SJSA1 (cell line): ENCODE measurements at regions not wholly inside any gene's neighbourhood (a gene's known extent, or its start where the extent isn't known, plus 50 kb on each side); places are given as distances from the start of the nearest gene placed in this dataset.

Source experiments
- DNase-seq, 2 experiments: peaks; one replicate each; pipeline ENCODE4 v3.0.0-alpha.2; 2015 to 2020; ENCODE audit warnings: low spot score in 2 of 2, low read depth in 1 of 2
- H3K27ac ChIP-seq: fragments of 250-450 bp; sonication (Bioruptor Pico); 2 replicates; pipeline ENCODE4 v1.5.1; 2020; ENCODE audit warnings: mild to moderate bottlenecking, moderate library complexity
- H3K27me3 ChIP-seq: fragments of 250-450 bp; sonication (Bioruptor Pico); replicated peaks from 2 replicates; pipeline ENCODE4 v1.5.1; 2020; ENCODE audit warnings: mild to moderate bottlenecking, moderate library complexity
- H3K36me3 ChIP-seq: fragments of 250-450 bp; sonication (Bioruptor Pico); 2 replicates; pipeline ENCODE4 v1.5.1; 2020; ENCODE audit warnings: mild to moderate bottlenecking
- H3K4me1 ChIP-seq: fragments of 250-450 bp; sonication (Bioruptor Pico); replicated peaks from 2 replicates; pipeline ENCODE4 v1.6.1; 2021; ENCODE audit warnings: mild to moderate bottlenecking
- H3K4me3 ChIP-seq: fragments of 250-450 bp; sonication (Bioruptor Pico); 2 replicates; pipeline ENCODE4 v1.5.1; 2020; ENCODE audit warnings: mild to moderate bottlenecking
- H3K9me3 ChIP-seq: fragments of 250-450 bp; sonication (Bioruptor Pico); replicated peaks from 2 replicates; pipeline ENCODE4 v1.5.1; 2020; ENCODE audit warnings: mild to moderate bottlenecking

DNA sequence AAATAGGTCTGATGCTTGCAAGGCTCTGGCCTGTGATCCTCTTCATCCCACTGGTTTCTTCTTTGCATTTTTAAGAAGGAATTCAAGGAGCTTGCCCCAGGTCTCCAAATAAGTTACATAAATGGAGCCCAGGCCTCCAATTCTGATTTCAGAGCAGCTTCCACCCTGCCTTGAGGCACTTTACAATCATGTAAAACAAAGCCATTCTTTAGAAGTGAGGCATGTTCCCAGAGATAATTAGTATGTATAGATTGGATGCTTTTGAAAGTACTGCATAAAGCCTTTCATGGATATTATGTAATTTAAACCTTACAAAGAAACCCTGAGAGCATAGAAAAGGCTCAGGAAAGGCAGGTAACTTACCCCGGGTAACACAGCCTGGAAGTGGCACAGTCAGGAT lies 466.5 kb downstream of the MIAT start:
- Histone ChIP-seq H3K27me3 (no peaks in the 10 kb centered on the region), H3K4me1 (peaks cover 2% of the 10 kb centered on the region), H3K27ac (no peak overlapping the region), H3K4me3 (no peak overlapping the region), H3K36me3 (no peaks in the 10 kb centered on the region), H3K9me3 (no peaks in the 10 kb centered on the region)
- DNase-seq: no peak

DNA sequence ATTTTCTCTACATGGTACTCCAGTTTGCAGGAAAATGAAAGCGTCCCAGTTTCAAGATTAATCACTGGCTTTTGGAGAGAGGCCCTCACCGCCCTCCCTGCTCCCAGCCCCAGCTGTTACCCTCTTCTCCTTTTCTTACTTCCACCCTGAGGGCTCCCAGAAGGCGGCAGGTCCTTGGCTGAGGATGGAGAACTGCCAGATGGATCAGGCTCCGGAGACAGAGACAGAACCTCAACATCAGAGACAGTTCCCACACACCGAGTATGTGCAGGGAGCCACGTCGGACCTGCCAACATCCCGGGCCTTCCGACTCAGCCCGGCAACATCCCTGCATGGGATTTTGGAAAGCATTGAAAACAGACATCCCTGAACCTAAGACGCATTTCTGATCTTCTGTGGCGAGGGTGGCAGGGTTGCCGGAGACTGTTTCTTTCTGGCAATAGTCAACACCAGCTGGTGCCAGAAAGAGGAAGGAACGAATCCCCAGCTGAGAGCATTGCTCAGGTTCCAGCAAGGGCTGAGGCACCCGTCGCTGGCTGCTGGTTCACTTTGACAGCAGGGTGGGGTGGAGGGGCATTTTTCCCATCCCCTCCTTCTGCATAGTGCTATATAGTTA lies 467.1 kb downstream of the MIAT start:
- peaks cover 8% of the 10 kb centered on the region for H3K4me1 ChIP-seq
- H3K27ac ChIP-seq: no peak overlapping the region
- no peak for DNase-seq
- no peaks in the 10 kb centered on the region for H3K9me3 ChIP-seq
- H3K4me3 ChIP-seq: no peak overlapping the region
- no peaks in the 10 kb centered on the region for H3K27me3 ChIP-seq
- H3K36me3 ChIP-seq: no peaks in the 10 kb centered on the region

DNA sequence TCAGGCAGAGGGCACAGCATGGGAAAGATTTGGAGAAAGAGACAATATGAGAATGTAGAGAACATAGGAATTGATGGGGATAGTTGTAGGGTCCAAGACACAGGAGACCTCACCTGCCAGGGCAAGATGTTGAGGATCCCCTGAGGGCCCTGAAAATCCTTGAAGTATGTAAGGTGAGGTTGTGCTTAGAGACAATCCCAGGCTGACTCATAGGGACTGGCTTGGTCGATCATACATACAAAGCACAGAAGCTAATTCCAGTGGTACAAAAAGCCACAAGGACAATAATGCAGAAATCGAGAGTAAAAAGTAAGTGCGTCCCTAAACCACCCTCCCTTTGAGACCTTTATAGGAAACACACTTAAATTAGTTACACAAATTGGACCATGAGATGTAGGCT lies 468.2 kb downstream of the MIAT start:
- H3K4me1 ChIP-seq: peaks cover 13% of the 10 kb centered on the region
- H3K9me3 ChIP-seq: no peaks in the 10 kb centered on the region
- no peak overlapping the region for H3K4me3 ChIP-seq
- H3K36me3 ChIP-seq: no peaks in the 10 kb centered on the region
- no peak for DNase-seq
- H3K27me3 ChIP-seq: no peaks in the 10 kb centered on the region
- H3K27ac ChIP-seq: no peak overlapping the region

DNA sequence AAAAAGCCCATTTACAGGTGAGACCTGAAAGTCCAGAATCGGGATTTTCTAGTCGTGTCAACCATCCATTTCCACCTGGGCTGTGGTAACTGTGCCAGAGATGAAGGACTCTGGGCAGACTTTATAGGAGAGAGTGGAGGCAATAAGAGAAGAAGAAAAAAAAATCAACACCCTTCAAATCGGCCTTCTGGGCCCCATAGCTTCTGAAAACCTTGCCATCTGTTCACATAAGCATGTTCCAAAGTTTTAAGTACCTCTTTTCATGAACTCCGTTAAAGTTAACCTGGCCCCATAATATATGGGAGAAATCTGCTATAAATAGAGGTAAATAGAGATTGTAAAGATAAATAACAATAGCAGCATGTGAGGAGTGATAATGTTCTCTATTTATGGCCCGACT lies 470.5 kb downstream of the MIAT start:
- Histone ChIP-seq H3K4me1 (peaks cover 25% of the 10 kb centered on the region), H3K27ac (no peak overlapping the region), H3K9me3 (no peaks in the 10 kb centered on the region), H3K4me3 (no peak overlapping the region), H3K27me3 (no peaks in the 10 kb centered on the region), H3K36me3 (no peaks in the 10 kb centered on the region)
- DNase-seq: no peak

DNA sequence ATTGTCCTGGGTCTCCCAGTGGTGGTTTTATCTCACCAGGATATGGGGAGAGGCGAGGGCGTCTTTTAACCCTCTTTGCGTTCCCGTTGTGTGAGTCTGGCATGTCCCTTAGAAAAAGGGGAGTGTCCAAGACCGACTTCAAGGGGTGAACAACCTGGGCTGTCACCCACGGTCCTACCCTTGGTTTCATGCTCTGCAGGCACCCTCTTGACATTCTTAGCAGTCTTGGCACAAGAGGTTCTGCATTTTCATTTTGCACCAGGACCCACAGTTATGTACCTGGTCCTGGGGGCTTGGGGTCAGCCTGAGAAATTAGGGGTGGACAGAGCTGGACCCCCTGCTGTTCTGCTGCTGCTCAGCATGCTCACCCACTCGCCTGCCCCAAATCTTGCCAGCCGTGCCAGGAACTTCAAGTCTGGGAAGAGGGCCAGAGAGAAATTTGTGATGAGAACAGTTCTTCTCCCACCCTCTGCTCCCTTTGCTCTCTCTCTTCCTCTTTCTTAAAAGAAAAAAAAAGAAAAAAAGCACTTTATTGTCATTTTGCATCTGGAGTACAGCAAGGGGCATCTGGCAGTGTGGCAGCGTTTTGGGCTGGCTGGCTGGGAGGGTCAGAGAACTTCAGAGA lies 471.2 kb downstream of the MIAT start:
- Histone ChIP-seq H3K4me1 (peaks cover 32% of the 10 kb centered on the region), H3K36me3 (no peaks in the 10 kb centered on the region), H3K27ac (no peak overlapping the region), H3K9me3 (no peaks in the 10 kb centered on the region), H3K27me3 (no peaks in the 10 kb centered on the region), H3K4me3 (no peak overlapping the region)
- no peak for DNase-seq

DNA sequence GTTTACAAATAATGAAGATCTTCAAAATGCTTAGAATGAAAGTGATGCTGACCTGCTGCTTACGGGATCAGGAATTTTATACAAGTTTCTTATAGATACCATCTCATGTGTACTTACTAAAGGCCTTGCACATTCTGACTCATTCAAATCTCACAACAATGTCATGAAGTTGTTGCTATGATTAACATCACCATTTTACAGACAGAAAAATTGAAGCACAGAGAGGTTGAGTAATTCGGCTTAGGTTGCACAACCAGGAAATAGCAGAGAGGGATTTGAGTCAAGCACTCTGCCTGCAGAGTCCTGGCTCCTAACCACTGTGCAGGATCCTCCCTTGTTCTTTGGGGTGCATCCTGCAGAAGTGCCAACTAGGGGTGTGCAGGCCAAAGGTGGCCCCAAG lies 471.9 kb downstream of the MIAT start:
- Histone ChIP-seq H3K36me3 (no peaks in the 10 kb centered on the region), H3K4me1 (peaks cover 39% of the 10 kb centered on the region), H3K27me3 (no peaks in the 10 kb centered on the region), H3K9me3 (no peaks in the 10 kb centered on the region), H3K4me3 (no peak overlapping the region), H3K27ac (no peak overlapping the region)
- no peak for DNase-seq

DNA sequence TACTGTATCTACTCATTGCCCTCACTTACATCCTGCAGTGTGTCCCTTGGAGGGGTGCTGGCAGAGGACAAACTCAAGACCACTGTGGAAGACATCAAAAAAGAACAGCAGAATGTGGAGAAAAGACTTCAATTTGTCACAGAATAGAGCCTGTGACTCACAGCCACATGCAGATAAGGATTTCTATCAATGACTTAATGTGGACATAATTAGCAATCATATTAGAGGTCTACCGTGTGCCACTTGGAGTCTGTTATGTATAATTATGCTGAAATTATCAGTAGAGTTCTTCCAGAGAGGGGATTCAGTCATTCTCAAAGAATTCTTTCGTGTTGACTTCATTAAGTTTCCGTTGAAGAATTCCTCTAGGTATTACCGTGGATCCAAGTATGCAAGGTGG lies 473.5 kb downstream of the MIAT start:
- Histone ChIP-seq H3K9me3 (no peaks in the 10 kb centered on the region), H3K36me3 (no peaks in the 10 kb centered on the region), H3K4me3 (no peak overlapping the region), H3K4me1 (peaks cover 55% of the 10 kb centered on the region), H3K27ac (peak overlapping the region; percentile 33; the same call in 1 of the 2 replicates), H3K27me3 (no peaks in the 10 kb centered on the region)
- DNase-seq: no peak

DNA sequence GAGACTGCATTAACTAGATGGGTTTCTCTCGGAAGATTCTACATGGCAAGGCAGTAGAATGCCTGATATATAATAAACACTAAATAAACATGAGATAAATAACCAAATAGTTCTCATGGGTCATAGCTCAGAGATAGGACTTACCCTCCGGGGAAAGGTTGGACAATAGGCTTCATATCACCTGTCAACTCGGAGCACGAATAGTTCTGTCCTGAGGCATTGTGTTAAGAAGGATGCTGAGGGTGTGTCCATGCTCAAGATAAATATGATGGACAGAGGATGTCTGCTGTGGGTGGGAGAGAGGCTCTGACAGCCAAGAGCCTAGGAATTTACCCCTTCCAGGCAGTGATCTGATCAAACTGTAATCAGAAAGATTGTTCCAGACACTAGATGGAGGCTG lies 474.0 kb downstream of the MIAT start:
- DNase-seq: no peak
- H3K4me3 ChIP-seq: no peak overlapping the region
- H3K9me3 ChIP-seq: no peaks in the 10 kb centered on the region
- no peaks in the 10 kb centered on the region for H3K27me3 ChIP-seq
- peak overlapping the region; percentile 33; the same call in 1 of the 2 replicates for H3K27ac ChIP-seq
- H3K4me1 ChIP-seq: peaks cover 59% of the 10 kb centered on the region
- no peaks in the 10 kb centered on the region for H3K36me3 ChIP-seq

DNA sequence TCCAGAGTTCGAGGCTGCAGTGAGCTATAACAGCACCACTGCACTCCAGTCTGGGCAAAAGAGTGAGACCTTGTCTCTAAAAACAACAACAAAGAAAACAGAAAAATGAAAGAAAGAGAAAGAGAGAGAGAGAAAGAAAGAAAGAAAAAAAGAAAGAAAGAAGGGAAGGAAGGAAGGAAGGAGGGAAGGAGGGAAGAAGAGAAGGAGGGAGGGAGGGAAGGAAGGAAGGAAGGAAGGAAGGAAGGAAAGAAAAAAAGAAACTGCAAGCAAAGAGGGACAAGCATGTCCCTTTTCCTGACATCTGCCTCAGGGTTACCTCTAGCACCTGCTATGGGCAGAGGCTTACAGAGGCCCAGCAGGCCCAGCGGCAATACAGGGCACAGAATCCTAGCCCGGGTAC lies 475.0 kb downstream of the MIAT start:
- Histone ChIP-seq H3K36me3 (no peaks in the 10 kb centered on the region), H3K4me3 (no peak overlapping the region), H3K27ac (no peak overlapping the region), H3K27me3 (no peaks in the 10 kb centered on the region), H3K4me1 (peaks cover 63% of the 10 kb centered on the region), H3K9me3 (peaks cover 5% of the 10 kb centered on the region; the same call in 1 of the 2 replicates)
- DNase-seq: no peak

DNA sequence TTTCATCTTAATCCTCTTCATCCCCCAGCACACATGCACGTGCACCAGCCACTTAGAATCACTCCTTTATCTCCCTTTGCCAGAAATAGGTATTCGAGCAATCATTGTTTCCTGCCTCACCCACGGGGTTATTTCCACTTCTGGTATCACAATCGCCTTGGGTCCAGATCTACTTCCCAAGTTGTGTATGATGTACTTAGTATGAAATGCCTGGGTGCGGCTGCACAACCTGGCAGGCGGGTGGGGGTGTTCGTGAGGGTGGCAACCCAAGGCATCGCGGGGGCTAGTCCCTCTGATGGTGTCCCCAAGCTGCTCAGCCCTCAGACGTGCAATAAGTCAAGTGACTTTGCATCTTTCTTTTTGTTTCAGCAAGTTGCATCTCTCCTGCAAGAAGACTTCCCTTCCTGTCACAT lies 475.6 kb downstream of the MIAT start:
- Histone ChIP-seq H3K4me1 (peaks cover 63% of the 10 kb centered on the region), H3K4me3 (no peak overlapping the region), H3K27ac (no peak overlapping the region), H3K9me3 (peaks cover 5% of the 10 kb centered on the region; the same call in 1 of the 2 replicates), H3K36me3 (no peaks in the 10 kb centered on the region), H3K27me3 (no peaks in the 10 kb centered on the region)
- no peak for DNase-seq

DNA sequence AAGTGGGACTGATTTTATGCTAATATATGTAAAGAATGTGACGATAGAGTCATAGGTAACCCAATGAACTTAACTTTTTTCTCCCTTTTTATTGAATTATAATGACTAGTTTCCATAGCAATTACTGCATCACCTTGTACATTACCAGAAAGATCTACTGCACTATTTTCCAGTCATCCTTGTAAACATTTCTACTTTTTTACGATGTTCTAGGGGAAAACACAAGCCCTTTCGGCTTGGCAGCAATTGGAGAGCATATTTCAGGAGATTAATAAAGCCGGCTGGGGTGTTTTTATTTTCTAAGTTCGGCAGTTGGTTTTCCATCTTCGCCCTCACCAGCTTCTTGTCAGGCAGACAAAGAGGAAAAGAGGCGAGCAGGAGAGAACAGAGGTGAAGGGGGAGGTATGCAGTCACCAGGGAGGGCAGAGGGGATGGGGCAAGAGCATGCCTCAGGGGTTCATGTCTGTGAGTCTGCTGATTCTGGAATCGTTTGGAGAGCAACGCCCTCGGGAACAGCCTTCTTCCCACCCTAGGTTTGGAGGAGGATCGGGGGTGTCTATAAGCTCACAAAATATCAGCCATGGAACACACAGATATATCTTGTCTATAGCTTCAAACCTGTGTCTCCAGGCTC lies 476.4 kb downstream of the MIAT start:
- Histone ChIP-seq H3K9me3 (peaks cover 5% of the 10 kb centered on the region; the same call in 1 of the 2 replicates), H3K27ac (peak overlapping the region; percentile 89), H3K4me3 (no peak overlapping the region), H3K36me3 (no peaks in the 10 kb centered on the region), H3K4me1 (peaks cover 62% of the 10 kb centered on the region), H3K27me3 (no peaks in the 10 kb centered on the region)
- no peak for DNase-seq

DNA sequence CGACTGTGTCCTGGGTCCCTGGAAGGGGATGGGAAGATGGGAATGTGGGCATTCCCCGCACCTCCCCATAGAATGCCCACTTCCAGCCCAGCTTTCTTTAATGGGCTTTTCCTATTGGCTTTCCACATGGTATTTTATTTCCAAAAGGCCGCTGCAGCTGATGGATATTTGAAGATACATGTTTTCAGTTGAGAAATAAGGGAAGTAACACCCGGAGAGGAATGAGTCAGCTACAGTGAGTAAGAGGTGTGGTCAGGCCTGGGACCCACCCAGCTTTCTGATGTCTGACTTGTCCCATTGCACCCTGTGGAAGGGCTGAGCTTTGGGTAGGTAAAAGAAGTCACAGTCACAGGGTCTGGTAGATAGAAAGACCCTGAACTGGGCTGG lies 476.9 kb downstream of the MIAT start:
- peak; percentile 84 for DNase-seq

DNA sequence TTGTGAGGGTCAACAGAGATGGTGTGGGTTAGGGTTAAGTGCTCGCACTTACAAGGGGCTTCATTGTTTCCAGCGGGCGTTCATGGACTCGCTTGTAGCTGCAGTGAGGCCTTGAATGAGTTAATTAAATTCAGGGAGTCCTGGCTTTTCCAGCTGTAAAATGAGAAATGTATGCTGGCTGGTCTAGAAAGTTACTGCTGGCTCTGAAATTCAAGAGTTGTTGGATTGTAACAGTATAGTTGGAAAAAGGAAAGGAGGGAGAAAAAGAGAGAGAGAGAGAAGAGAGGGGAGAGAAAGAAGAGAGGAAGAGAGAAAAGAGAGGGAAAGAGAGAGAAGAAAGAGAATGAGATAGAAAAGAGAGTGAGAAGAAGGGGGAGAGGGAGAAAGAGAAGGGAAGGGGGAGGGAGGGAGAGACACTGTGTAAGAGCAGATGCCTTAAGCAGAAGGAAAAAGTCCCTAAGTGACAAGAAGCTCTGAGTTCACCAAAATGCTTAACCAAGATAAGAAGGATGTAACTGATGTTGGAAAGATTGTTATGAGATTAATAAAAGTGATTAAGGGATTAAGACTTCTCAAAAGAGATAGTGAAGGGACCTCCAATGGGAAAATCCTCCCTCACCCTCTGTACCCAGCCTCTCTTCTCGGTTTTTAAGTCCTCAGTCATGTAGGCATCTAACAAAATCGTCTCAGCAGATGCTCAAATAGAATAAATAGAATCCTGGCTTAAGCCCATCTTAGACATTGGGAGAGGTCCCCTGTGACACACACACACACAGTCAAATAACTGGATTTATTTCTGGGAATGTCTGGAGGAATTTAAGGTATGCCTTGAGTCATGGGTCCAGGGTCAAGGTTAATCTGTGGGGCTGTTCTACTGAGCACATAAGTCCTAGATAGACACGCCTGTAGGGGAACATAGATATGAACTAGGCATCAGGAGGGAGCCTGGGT lies 477.9 kb downstream of the MIAT start:
- H3K4me3 ChIP-seq: no peak overlapping the region
- no peaks in the 10 kb centered on the region for H3K36me3 ChIP-seq
- peaks cover 63% of the 10 kb centered on the region for H3K4me1 ChIP-seq
- peak; percentile 72 to 85 for DNase-seq
- peak overlapping the region; percentile 89 for H3K27ac ChIP-seq
- H3K27me3 ChIP-seq: no peaks in the 10 kb centered on the region
- peaks cover 5% of the 10 kb centered on the region; the same call in 1 of the 2 replicates for H3K9me3 ChIP-seq

More for the DNA sequence above, 476.9 kb downstream of the MIAT start:
- Histone ChIP-seq H3K27me3 (no peaks in the 10 kb centered on the region), H3K9me3 (peaks cover 5% of the 10 kb centered on the region; the same call in 1 of the 2 replicates), H3K27ac (peak overlapping the region; percentile 89), H3K4me3 (no peak overlapping the region), H3K36me3 (no peaks in the 10 kb centered on the region), H3K4me1 (peaks cover 58% of the 10 kb centered on the region)
